Ovary (tissue), 7 donors: ENCODE measurements at regions not wholly inside any gene's neighbourhood (a gene's known extent, or its start where the extent isn't known, plus 50 kb on each side); places are given as distances from the start of the nearest gene placed in this dataset.
"Not testable (repeated sequence)": the region's sequence is repeated elsewhere in the genome, so short reads cannot be mapped to it uniquely, and the experiment has no call there.

Experiments used
- DNase-seq, 5 donors: peaks; one replicate each; pipeline ENCODE4 v3.0.0-alpha.2; 2019 to 2020
- H3K27ac ChIP-seq, 2 donors: fragments of 200-600 bp; one replicate each; pipeline versions ENCODE4 v1.5.1 to v1.8.0; 2019 to 2022
- H3K27me3 ChIP-seq: fragments of 200-600 bp; one replicate; pipeline ENCODE4 v1.8.0; 2022
- H3K36me3 ChIP-seq: fragments of 200-600 bp; sonication (generic); one replicate; pipeline ENCODE4 v1.5.1; 2019
- H3K4me1 ChIP-seq: one replicate; pipeline ENCODE4 v1.8.1; 2013; ENCODE audit warnings: mild to moderate bottlenecking, moderate library complexity; ENCODE audit not compliant: insufficient read depth
- H3K4me3 ChIP-seq: fragments of 200-600 bp; sonication (generic); one replicate; pipeline ENCODE4 v1.5.1; 2017
- H3K9me3 ChIP-seq, 2 donors: fragments of 200-600 bp in 1 of 2; sonication (generic) in 1 of 2; one replicate each; pipeline versions ENCODE4 v1.5.1 to v1.8.1; 2013 to 2019; ENCODE audit warnings: mild to moderate bottlenecking in 1 of 2, moderate library complexity in 1 of 2
- EP300 ChIP-seq: sonication (generic); formaldehyde crosslinking; IDR thresholded peaks from one replicate; pipeline ENCODE4 v1.6.1; 2017; ENCODE audit warnings: antibody characterized with exemption
- POLR2A ChIP-seq: fragments of 450-650 bp; IDR thresholded peaks from one replicate; pipeline ENCODE4 v1.6.1; 2017; ENCODE audit warnings: antibody characterized with exemption, mild to moderate bottlenecking, moderate library complexity
- WGBS, 3 donors: extraction: QIAGEN DNeasy Blood & Tissue Kit in 1 of 3; methylation state at CpG; one replicate each; pipeline versions ENCODE4 v1.1.5 to v1.1.7; 2013 to 2017; 5-methylcytosine and 5-hydroxymethylcytosine counted together
- intact Hi-C, 4 donors: fragments of 100-400 bp; cut with DNase I; formaldehyde crosslinking; loops; one replicate each; pipeline versions ENCODE4 v1.11.0 to v1.15.1; 2022 to 2023
- TF ChIP-seq, protein P1 (sequence below), 3 donors: fragments of 450-650 bp in 2 of 3; fragments of 200-600 bp in 1 of 3; IDR thresholded peaks; one replicate each; pipeline versions ENCODE4 v1.5.1 to v1.8.0; 2016 to 2022; ENCODE audit warnings: antibody characterized with exemption in 3 of 3, mild to moderate bottlenecking in 1 of 3
- donor health status: DM: no; HTN: no; CAD: no; lungs with moderate emphysema.
- donor health status: DM: no; HTN: no; CAD: no.
- donor health status: Bipolar disorder and iron deficiency.
- donor health status: DM: no; HTN: no; CAD: no.
- donor health status: DM: yes; HTN: yes; CAD: no.

DNA sequence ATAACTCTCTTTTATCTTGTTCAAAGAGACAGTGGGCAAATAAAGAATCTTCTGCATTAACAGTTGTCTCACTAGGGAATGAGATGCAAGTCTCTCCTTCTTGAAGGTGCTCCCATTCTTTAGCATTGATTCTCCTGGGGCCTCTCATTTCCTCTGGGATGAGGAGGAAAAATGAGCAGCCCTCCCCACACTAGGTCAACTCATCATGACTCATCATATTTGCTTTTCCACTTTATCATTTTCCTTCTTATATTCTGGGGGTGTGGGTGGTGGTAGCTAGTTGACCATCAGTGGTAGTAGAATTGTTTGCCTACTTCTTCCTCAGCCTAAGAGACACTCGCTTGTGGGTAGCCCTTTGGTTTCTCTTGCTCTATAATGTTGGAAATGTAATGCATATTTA, 182.0 kb upstream of the C1orf87 start:
- Histone ChIP-seq H3K27me3 (no peaks in the 10 kb centered on the region), H3K36me3 (no peaks in the 10 kb centered on the region), H3K4me3 (no peak overlapping the region), H3K27ac (no peak overlapping the region), H3K9me3 (no peaks in the 10 kb centered on the region), H3K4me1 (no peaks in the 10 kb centered on the region)
- WGBS, 3 donors = 92 to 96% (median 94%) methylated on average over 1 of the region's 1 CpG
- TF ChIP-seq, protein P1, sequence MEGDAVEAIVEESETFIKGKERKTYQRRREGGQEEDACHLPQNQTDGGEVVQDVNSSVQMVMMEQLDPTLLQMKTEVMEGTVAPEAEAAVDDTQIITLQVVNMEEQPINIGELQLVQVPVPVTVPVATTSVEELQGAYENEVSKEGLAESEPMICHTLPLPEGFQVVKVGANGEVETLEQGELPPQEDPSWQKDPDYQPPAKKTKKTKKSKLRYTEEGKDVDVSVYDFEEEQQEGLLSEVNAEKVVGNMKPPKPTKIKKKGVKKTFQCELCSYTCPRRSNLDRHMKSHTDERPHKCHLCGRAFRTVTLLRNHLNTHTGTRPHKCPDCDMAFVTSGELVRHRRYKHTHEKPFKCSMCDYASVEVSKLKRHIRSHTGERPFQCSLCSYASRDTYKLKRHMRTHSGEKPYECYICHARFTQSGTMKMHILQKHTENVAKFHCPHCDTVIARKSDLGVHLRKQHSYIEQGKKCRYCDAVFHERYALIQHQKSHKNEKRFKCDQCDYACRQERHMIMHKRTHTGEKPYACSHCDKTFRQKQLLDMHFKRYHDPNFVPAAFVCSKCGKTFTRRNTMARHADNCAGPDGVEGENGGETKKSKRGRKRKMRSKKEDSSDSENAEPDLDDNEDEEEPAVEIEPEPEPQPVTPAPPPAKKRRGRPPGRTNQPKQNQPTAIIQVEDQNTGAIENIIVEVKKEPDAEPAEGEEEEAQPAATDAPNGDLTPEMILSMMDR (IDR thresholded peaks at IDR 0.05) = no peak
- no peak for TF ChIP-seq EP300
- TF ChIP-seq POLR2A = no peak
- intact Hi-C loops = no loop called here
- no peak for DNase-seq

DNA sequence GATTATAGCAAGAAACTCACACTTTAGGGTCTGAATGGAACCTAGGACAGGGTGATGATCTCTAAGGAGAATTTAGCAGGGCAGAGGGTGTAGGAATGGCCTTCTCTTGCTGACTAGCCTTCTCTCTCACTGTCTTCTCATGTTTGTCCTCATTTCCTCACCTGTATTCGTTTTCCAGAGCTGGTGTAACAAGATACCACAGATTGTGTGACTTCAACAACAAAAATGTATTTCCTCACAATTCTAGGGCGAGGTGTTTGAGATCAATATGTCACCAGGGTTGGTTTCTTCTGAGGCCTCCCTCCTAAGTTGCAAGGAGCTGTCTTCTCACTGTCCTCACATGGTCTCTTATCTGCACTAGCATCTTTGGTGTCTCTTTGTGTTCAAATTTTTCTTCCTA, 177.9 kb upstream of the C1orf87 start:
- intact Hi-C loops = no loop called here
- DNase-seq = no peak
- Histone ChIP-seq H3K27ac (no peak overlapping the region), H3K27me3 (no peaks in the 10 kb centered on the region), H3K4me1 (no peaks in the 10 kb centered on the region), H3K4me3 (no peak overlapping the region), H3K9me3 (no peaks in the 10 kb centered on the region), H3K36me3 (no peaks in the 10 kb centered on the region)
- no peak for TF ChIP-seq POLR2A
- TF ChIP-seq EP300 = no peak
- TF ChIP-seq, protein P1 (IDR thresholded peaks at IDR 0.05) = no peak
- whole genome bisulfite sequencing, 3 donors = 64 to 78% (median 67%) methylated on average over 2 of the region's 2 CpGs

DNA sequence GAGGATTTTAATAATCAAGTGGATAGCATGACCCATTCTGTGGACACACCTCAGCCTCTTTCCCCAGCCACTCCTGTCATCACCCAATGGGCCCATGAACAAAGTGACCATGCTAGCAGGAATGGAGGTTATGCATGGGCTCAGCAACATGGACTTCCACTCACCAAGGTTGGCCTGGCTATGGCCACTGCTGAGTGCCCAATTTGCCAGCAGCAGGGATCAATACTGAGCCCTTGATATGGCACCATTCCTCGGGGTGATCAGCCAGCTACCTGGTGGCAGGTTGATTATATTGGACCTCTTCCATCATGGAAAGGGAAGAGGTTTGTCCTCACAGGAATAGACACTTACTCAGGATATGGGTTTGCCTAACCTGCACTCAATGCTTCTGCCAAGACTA, 173.9 kb upstream of the C1orf87 start:
- H3K4me1 ChIP-seq, H3K27me3 ChIP-seq, intact Hi-C loops, H3K36me3 ChIP-seq, H3K4me3 ChIP-seq, H3K27ac ChIP-seq, DNase-seq, H3K9me3 ChIP-seq: not testable (repeated sequence)
- 67 to 75% (median 72%) methylated on average over 1 of the region's 1 CpG for WGBS, 3 donors

DNA sequence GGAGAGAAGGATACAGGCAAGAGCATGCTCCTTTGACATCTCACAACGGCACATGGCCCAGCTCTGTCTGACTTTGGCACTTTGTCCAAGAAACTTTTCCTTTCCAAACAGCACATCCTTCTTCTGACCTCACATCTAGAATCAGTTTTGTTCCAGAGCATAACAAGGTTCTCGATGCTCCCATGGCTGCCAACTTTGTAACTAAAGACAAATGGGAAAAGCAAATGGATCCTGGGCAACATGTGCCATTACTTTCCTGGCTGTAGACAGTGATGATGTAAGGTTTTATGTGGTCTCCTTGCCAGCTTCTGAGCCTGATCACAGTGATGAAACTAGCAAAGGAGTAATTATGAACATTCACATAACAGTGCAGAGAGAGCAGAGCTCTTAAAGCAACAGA, 171.8 kb upstream of the C1orf87 start:
- Histone ChIP-seq H3K27ac (no peak overlapping the region), H3K9me3 (no peaks in the 10 kb centered on the region), H3K27me3 (no peaks in the 10 kb centered on the region), H3K36me3 (no peaks in the 10 kb centered on the region), H3K4me3 (no peak overlapping the region), H3K4me1 (no peaks in the 10 kb centered on the region)
- 51 to 71% (median 60%) methylated on average over 2 of the region's 2 CpGs for WGBS, 3 donors
- intact Hi-C loops = no loop called here
- DNase-seq = no peak
- TF ChIP-seq EP300 (no peak), POLR2A (no peak)
- TF ChIP-seq, protein P1 (IDR thresholded peaks at IDR 0.05) = no peak

DNA sequence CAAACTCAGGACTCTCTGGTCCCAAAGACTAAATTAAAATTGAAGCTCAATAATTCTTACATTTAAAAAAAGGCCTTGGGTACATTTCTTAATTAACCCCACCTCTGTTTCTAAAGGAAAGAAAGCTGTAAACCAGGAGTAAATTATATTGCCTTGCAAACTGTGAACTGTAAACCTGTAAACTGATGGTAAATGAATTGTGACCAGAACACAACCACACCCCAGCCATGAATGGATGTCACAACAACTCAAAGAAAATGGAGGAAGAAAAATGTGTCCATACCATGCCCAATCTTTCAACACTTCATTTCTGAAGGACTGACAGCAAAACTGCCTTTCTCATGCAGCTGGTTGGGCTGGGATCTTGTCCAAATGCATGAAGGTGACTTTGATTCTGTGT, 171.3 kb upstream of the C1orf87 start:
- no peak for DNase-seq
- intact Hi-C loops = no loop called here
- no peaks in the 10 kb centered on the region for H3K27me3 ChIP-seq
- TF ChIP-seq POLR2A (no peak), EP300 (no peak)
- TF ChIP-seq, protein P1 (IDR thresholded peaks at IDR 0.05) = no peak
- H3K27ac ChIP-seq = no peak overlapping the region
- H3K9me3 ChIP-seq = no peaks in the 10 kb centered on the region
- no peak overlapping the region for H3K4me3 ChIP-seq
- H3K36me3 ChIP-seq = no peaks in the 10 kb centered on the region
- no peaks in the 10 kb centered on the region for H3K4me1 ChIP-seq
